Stomach (tissue), 4 donors: ENCODE measurements at regions not wholly inside any gene's neighbourhood (a gene's known extent, or its start where the extent isn't known, plus 50 kb on each side); places are given as distances from the start of the nearest gene placed in this dataset.
"Not testable (repeated sequence)": the region's sequence is repeated elsewhere in the genome, so short reads cannot be mapped to it uniquely, and the experiment has no call there.

Source experiments
- CTCF ChIP-seq, 7 experiments: fragments of 450-650 bp in 4 of 7; fragments of 200-600 bp in 3 of 7; sonication (generic) in 3 of 7; IDR thresholded peaks; one replicate each; pipeline ENCODE4 v1.5.1; 2016 to 2019; ENCODE audit warnings: antibody characterized with exemption in 7 of 7, control low read depth in 2 of 7, mild to moderate bottlenecking in 1 of 7
- EP300 ChIP-seq: sonication (generic); formaldehyde crosslinking; IDR thresholded peaks from one replicate; pipeline ENCODE4 v1.6.1; 2017; ENCODE audit warnings: antibody characterized with exemption
- POLR2A ChIP-seq, 4 donors: fragments of 450-650 bp; IDR thresholded peaks; one replicate each; pipeline ENCODE4 v1.6.1; 2016; ENCODE audit warnings: antibody characterized with exemption in 4 of 4, control low read depth in 2 of 4, mild to moderate bottlenecking in 1 of 4, moderate library complexity in 1 of 4
- POLR2AphosphoS5 ChIP-seq, 3 donors: sonication (generic); formaldehyde crosslinking; IDR thresholded peaks; one replicate each; pipeline ENCODE4 v1.6.1; 2016; ENCODE audit warnings: antibody characterized with exemption in 3 of 3

- TF ChIP-seq POLR2A (IDR thresholded peaks at IDR 0.05); CTCF (IDR thresholded peaks at IDR 0.05); EP300; POLR2AphosphoS5 (IDR thresholded peaks at IDR 0.05): not testable (repeated sequence)
Observed at GRCh38 chr1:206281912-206282654, 78.7 kb downstream of the SRGAP2 start.
